ENCODE measurements at regions not wholly inside any gene's neighbourhood (a gene's known extent, or its start where the extent isn't known, plus 50 kb on each side); places are given as distances from the start of the nearest gene placed in this dataset.
"Not testable (repeated sequence)": the region's sequence is repeated elsewhere in the genome, so short reads cannot be mapped to it uniquely, and the experiment has no call there.

DNA sequence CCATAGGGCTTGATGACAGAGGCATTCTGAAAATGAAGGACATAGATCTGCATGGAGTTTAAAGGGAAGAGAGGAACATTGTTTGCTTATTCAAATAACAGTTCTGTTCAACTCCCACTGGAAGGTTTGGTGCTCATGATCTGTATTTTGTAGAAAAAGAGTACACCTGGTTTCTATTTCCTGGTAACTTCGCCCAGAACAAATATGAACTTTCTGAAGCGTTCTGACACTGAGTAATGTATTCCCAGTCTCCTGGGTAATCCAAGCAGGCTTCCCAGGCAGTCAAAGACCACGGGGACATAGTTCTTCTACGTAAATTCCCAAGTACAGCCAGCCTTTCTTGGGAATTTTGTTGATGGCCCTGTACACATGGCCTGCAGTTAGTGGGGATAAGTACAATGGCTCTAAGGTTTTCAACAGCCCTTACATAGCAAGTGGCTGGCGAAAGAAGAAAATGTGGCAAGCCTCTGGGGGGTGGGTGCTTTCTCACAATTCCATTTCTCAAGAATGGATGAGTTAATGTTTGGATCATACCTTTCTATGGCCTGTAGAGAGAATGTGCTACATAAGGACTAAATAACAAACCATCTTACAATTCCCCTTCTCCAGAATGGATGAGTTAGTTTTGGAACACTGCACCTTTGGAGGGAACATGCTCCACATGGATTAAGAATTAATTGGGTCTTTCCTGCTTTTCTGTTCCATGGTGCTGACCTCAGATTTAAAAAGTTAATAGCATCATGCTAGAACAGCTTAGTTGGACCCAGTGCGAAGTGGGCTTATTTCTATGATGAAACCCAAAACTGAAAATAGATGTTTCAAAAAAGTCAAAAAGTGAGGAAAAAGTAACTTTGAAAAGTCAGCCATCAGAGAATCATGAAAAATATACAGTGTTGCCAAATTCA lies 52.7 kb downstream of the COL6A6 start:
- no peak for DNase-seq (ENCODE audit: low read depth)

DNA sequence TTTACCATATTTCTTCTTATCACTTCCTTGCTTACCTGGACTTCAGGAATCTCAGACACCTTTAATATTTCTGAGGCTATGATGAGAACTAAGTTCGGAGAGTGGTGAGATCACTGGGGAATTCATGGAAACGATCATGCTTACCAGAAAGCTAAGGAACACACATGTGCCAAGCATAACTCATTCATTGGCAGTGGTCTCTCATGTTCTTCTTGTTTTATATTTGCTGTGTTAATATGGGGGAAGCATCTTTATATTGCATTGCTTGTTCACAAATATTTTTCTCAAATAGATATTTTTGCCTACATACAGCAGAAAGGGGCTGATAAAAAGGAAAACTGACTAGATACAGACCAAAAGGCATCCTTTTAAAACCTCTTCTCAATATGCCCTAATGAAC lies 55.8 kb downstream of the COL6A6 start:
- DNase-seq (ENCODE audit: low read depth) = no peak

DNA sequence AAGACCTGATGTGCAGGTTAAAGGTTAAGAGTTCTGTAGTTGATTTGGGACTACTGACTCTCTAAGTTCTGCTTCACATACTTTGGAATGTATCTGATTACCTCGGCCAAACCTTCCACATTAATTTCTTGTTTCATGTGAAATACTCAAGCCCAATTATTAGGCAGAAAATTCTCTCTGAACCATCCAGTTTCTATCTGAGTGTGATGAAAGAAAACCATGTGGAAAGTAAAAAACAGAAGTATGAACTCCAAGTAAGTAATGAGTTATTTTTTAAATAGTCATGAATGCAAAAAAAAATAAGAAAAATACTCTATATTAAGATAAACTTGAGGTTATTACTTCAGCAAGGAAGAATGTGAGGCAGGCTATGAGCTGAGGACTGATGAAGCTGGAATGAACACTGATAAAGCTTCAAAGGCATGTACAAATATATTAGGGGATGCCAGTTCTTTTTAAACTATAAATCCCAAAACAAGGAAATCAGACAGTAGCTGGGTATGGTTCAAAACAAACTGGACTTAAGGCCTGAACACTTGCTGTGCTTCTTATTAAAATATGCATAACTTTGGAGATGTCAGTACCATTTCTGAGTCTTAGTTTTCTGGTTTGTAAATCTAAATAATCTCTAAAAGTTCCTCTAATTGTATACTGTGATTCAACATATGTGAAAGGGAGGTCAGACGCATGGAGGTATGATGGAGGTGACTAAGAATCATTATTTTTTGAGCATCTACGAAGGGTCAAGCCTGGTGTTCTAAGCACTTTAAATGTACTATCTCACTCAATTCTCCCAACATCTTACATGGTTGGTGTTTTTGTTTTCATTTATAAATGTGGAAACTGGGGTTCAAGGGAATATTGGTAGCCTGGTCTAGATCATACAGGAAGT lies 59.6 kb downstream of the COL6A6 start:
- no peak for DNase-seq (ENCODE audit: low read depth)

DNA sequence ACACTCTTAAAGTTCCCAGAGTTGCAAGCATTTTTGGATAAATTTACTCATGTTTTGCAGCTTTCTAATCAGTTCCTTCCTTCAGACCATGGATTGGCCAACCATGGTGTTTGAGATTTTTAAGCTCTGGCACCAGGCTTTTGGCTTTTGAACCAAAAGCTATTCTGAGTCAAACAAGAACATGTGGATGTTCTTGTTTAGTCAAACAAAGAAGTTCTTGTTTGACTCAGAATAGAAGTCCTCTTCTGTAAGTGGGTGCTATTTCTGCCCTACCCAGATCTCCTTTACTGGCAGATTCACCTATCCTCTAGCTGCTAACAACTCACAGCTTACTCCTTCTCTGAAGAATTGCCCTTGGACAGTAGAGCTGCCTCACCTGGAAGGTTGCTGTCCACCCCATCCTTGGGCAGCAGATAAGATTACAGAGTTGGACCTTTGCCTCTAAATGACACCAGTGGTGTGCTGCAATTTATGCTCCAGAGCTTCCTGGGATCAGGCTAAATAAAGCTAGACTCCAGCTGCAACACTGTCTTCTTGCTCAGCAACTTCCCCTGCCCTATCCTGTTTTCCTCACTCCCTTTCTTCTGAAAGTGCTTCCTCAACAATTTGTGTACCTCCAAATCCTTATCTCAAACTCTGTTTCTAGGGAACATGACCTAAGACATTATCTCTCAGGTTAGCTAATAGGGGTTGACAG lies 65.6 kb downstream of the COL6A6 start:
- DNase-seq (ENCODE audit: low read depth) = no peak

DNA sequence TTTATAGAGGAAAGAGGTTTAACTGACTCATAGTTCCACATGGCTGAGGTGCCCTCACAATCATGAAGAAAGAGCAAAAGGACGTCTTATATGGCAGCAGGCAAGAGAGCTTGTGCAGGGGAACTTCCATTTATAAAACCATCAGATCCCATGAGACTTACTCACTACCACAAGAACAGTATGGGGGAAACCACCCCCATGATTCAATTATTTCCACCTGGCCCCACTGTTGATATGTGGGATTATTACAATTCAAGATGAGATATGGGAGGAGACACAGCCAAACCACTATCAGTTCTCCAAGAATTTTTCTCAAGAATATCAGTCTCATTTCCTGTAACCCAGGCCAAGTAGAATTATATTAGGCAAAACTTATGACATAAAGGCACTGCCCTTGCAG lies 77.8 kb downstream of the COL6A6 start:
- DNase-seq (ENCODE audit: low read depth) = not testable (repeated sequence)

DNA sequence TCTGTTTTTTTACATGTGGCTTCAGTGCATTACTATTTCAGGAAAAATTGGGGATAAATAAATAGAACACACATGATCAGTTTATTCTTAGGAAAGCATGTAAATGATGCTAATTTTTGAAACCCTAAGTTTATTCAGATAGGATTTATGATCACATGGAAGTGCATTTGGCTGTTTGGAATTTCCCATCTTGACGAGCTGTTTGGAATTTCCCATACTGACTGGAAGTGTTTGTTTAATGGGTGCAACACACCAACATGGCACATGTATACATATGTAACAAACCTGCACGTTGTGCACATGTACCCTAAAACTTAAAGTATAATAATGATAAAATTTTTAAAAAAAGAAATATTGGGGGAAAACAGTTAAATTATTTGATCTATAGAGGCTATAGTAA lies 79.5 kb downstream of the COL6A6 start:
- DNase-seq (ENCODE audit: low read depth) = no peak

DNA sequence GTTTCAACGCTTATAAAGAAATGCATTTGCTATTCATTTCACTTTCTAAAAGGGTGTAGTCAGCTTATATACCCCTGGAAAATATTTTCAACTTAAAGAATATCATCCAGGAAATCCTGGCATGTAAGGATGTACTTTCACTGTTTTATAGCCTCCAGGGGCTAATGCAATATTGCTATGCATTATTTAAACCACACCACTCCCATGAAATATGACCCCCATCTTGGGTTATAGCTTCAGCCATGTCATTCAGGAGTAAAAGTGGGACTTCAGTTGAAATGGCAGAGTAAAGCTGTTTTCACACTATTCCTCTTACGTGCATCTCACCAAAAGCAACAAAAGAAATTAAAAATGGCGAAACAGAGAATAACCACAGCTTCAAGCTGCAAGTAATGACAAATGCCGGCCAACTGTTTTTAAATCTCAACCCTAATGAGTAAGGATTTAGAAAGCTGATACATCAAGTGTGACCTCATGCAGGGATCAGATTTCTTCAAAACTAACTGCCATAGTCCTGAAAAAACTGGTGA lies 84.5 kb downstream of the COL6A6 start:
- DNase-seq (ENCODE audit: low read depth) = peak; percentile 7

DNA sequence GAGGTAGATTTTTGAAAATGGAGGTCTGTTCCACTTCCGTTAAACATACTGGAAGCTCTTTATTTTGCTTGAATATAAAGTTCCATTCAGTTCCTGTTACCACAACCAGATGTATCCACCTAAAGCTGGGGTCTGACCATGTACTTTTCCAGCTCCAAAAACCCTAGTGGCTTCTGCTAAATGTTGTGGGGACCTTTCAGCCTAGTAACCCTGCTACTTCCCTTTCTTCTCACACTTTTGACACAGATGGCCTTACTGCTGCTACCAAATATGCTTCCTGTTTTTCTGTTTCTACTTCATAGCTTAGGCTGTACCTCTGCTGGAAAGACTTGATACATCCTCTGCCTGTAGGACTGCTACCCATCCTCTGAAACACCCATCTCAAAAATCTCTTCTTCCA lies 87.8 kb downstream of the COL6A6 start:
- no peak for DNase-seq (ENCODE audit: low read depth)

DNA sequence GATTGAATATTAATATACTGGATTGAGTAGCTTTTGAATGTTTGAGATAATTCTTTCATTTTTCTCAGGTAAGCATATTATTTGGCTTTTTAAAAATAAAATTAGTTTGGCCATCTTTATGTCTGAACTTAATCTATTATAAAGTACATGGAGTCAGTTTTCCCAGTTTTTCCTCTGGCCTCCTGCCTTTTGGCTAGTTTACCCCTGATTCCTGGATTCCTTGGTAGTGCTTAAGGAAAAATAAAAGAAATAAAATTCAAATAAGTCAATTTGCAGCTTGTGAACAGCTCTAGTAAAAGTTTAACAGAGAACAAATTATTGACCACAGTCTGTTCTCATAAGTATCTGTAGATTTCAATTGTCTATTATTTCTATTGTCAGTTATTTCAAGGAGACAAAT lies 89.4 kb downstream of the COL6A6 start:
- no peak for DNase-seq (ENCODE audit: low read depth)

DNA sequence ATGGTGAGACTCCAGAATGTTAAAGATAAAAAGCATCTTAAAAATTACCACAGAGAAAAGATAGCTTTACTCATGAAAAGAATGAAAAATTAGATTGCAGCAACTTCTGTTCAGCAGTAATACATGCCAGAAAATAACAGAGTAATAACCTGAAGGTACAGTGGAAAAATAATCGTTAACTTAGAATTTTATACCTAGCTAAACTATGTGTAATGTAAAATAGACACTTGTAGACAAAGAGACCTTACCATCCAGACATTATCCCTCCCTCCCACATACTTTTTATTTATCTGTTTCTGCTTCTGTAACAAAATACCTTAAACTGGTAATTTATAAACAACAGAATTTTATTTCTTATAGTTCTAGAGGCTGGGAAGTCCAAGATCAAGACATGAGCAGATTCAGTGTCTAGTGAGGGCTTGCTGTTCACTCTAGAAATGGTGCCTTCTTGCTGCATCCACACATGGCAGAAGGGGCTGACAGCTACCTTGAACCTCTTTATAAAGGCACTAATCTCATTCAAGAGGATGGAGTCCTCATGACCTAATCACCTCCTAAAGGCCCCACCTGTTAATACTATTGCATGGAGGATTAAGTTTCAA lies 90.7 kb downstream of the COL6A6 start:
- no peak for DNase-seq (ENCODE audit: low read depth)

DNA sequence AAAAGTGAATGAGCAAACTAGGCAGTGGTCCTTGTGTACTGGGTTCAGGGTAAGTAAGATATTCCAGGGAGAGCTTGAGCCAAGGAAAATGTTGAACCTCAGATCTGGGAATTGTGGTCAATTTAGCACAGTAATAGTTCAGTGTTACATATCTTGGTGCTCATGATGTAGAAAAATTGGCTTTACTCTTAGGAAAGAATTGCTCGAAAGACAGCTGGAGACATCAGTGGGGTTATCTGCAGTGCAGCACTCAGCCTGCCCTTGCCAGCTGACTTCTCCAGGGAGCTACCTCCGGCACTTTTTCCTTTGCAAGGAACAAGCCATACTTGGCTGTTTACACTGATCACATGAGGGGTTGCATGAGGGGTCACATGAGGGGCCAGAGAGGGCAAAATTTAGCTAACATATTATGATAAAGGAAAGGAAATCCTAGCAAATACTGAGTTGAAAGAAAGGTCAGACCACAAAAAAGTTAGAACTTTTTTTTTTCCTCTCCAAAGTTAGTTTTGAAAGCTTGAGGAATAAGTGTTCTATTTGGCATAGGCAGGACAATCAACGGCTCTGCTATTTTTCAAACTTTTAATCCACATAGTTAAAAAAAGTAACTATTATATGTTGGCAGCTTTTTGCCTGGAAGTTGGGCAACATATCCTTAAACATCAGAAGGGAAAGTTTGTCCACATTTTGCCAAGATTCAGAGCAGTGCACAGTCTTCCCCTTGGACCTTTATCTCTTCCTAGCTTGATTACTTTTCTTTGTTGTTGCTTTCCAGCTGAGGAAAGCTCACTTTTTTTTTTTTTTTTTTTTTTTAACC lies 92.4 kb downstream of the COL6A6 start:
- DNase-seq (ENCODE audit: low read depth) = no peak

DNA sequence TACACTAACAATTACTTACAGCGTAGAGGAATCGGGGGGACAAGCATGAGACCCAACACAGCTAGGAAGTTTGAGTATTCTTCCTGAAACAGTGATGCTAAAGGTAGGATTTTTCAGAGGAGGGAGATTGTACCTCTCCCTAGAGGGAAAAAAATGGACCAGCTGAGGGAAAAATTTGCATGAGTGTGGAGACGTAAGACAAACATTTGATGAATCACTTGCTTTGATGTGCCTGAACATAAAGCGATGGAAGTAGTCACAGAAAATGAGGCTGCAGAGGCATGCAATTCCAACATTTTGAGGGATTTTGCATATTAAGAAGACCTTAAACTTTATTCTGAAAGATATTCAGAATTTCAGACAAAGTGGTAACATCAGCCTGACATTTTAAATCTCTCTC lies 102.2 kb downstream of the COL6A6 start:
- DNase-seq (ENCODE audit: low read depth) = no peak

DNA sequence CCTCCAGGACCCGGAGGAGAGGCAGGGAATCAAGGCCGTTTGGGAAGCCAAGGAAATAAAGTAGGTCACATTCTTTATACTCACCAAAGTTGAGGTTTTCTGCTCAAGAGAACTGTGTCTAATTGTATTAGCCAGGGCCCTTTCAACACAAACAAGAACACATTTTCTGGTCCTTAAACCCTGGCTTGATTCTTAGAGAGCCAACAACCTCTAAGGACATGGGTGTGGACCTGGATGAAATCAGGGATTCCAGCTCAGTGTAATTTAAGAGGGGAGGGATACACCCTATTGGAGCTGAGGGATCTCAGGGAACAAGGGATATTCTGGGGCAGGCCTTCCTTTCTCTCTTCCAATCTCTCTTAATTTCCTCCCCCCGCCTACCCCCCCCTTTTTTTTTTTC lies 104.8 kb downstream of the COL6A6 start:
- DNase-seq (ENCODE audit: low read depth) = no peak

DNA sequence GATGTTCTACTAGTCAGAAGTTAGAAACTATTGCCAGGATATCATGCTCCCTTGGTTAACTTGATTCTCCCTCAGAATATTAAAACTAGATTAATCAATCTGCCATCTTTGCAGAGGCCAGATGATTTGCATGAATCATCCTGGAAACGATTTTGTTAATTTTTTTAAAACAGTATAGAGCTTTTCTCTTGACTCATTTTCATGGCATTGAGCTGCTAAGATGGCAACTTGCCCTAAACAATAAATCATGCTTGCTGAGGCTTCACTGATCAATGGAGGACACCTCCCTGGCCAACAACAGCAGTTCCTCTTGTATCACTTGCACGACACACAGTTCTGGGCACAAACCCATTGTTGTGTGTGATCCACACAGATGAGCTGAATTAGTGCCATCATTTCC lies 109.1 kb downstream of the COL6A6 start:
- no peak for DNase-seq (ENCODE audit: low read depth)

DNA sequence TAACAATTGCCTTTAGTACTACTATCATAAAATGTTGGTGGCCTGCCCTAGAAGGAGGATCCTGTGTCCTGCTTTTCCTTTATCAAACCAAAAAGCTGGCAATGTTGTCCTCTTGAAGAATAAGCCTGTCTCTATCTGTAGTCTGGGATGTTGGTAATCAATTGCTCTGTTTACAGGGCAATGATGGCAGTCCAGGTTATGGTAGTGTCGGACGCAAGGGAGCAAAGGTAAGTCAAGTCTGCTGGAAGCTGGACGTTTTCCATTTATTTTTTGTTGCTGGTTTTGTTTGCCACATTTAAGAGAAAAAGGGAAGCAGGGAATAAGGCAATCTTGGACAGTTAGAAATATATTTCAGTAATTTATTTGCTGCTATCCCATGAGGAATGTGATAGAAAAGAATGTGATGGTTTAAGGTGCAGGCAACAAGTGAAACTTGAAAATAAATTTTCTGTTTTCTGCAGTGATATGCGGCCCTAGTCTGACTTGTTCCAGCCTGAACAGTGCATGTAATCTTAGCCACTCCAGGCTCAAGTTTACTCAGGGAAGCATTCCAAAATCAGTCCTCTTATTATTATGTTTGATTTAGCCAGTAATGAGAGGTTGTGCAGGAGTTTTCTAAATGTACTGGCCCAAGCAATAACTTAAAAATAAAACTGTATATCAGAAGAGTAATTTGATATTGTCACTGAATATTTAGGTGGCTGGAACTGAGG lies 110.3 kb downstream of the COL6A6 start:
- no peak for DNase-seq (ENCODE audit: low read depth)

DNA sequence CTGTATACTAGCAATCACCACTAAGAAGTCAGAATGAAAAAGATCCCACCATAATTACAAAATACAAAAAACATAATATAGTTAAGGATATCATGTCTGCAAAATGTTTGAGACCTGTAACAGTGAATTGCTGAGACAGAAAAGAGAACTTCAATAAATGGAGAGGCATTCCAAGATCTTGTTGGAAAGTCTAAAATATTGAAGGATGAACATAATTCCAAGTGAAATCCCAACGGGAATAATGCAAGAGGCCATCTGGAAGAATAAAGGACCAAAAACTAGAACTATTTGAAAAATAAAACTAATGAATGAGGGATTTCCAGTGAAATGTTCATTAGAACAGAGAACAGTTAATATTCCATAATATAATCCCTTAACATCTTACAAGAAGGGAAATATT lies 110.9 kb downstream of the COL6A6 start:
- DNase-seq (ENCODE audit: low read depth) = no peak

Data from RPMI7951 (cell line).